ENCODE measurements at regions not wholly inside any gene's neighbourhood (a gene's known extent, or its start where the extent isn't known, plus 50 kb on each side); places are given as distances from the start of the nearest gene placed in this dataset.
A peak's percentile ranks its signal among the peaks of the same experiment; 100 is the strongest.

- H3K4me3 ChIP-seq (ENCODE audit: low read depth, low read length): no peak overlapping the region
- TF ChIP-seq CTCF (conservative IDR thresholded peaks at IDR 0.05; ENCODE audit: low read depth, low read length): no peak
- peak; percentile 27 for DNase-seq (ENCODE audit: low read depth)
Measured at GRCh38 chr2:43040084-43040854, 186.1 kb downstream of the ZFP36L2 start.

GRCh38 chr2:43039376-43040080 lies 186.9 kb downstream of the ZFP36L2 start:
- no peak for TF ChIP-seq CTCF (conservative IDR thresholded peaks at IDR 0.05; ENCODE audit: low read depth, low read length)
- no peak overlapping the region for H3K4me3 ChIP-seq (ENCODE audit: low read depth, low read length)
- no peak for DNase-seq (ENCODE audit: low read depth)

GRCh38 chr2:43038696-43039094 lies 187.7 kb downstream of the ZFP36L2 start:
- DNase-seq (ENCODE audit: low read depth): no peak
- no peak for TF ChIP-seq CTCF (conservative IDR thresholded peaks at IDR 0.05; ENCODE audit: low read depth, low read length)
- no peak overlapping the region for H3K4me3 ChIP-seq (ENCODE audit: low read depth, low read length)

GRCh38 chr2:43038034-43038695 lies 188.2 kb downstream of the ZFP36L2 start:
- DNase-seq (ENCODE audit: low read depth): no peak
- no peak for TF ChIP-seq CTCF (conservative IDR thresholded peaks at IDR 0.05; ENCODE audit: low read depth, low read length)
- H3K4me3 ChIP-seq (ENCODE audit: low read depth, low read length): no peak overlapping the region

- no peak for DNase-seq (ENCODE audit: low read depth)
- no peak for TF ChIP-seq CTCF (conservative IDR thresholded peaks at IDR 0.05; ENCODE audit: low read depth, low read length)
- H3K4me3 ChIP-seq (ENCODE audit: low read depth, low read length): no peak overlapping the region
Measured at GRCh38 chr2:43035922-43036321, 190.5 kb downstream of the ZFP36L2 start.

- no peak for DNase-seq (ENCODE audit: low read depth)
- TF ChIP-seq CTCF (conservative IDR thresholded peaks at IDR 0.05; ENCODE audit: low read depth, low read length): no peak
- H3K4me3 ChIP-seq (ENCODE audit: low read depth, low read length): no peak overlapping the region
Measured at GRCh38 chr2:43034921-43035320, 191.5 kb downstream of the ZFP36L2 start.

Measured in choroid plexus epithelial cell (primary cell).